Mesenchymal stem cell (in vitro differentiated cells and primary cell): ENCODE measurements at regions not wholly inside any gene's neighbourhood (a gene's known extent, or its start where the extent isn't known, plus 50 kb on each side); places are given as distances from the start of the nearest gene placed in this dataset.
"Not testable (repeated sequence)": the region's sequence is repeated elsewhere in the genome, so short reads cannot be mapped to it uniquely, and the experiment has no call there.

Source experiments
- DNase-seq: peaks from one replicate; pipeline ENCODE4 v3.0.0-alpha.2; 2013
- H2AFZ ChIP-seq: one replicate; pipeline ENCODE4 v1.6.1; 2013; ENCODE audit warnings: low read depth, mild to moderate bottlenecking, control low read depth, inconsistent platforms, low read length, moderate library complexity
- H2AK5ac ChIP-seq: 2 replicates; pipeline ENCODE4 v1.6.1; 2013; ENCODE audit warnings: low read length, moderate library complexity, mild to moderate bottlenecking, inconsistent platforms; ENCODE audit not compliant: severe bottlenecking
- H2BK120ac ChIP-seq: one replicate; pipeline ENCODE4 v1.6.1; 2013; ENCODE audit warnings: low read depth, mild to moderate bottlenecking, inconsistent platforms, low read length, moderate library complexity
- H2BK12ac ChIP-seq, 2 experiments: one replicate each; pipeline ENCODE4 v1.6.1; 2013; ENCODE audit warnings: inconsistent platforms in 2 of 2, low read length in 2 of 2, mild to moderate bottlenecking in 2 of 2, moderate library complexity in 2 of 2, control low read depth in 1 of 2
- H2BK15ac ChIP-seq: one replicate; pipeline ENCODE4 v1.6.1; 2013; ENCODE audit warnings: mild to moderate bottlenecking, low read depth, inconsistent platforms; ENCODE audit not compliant: poor library complexity, severe bottlenecking
- H2BK5ac ChIP-seq: 2 replicates; pipeline ENCODE4 v1.6.1; 2013; ENCODE audit warnings: low read depth, mild to moderate bottlenecking, low read length, control low read depth, inconsistent platforms; ENCODE audit not compliant: poor library complexity, severe bottlenecking
- H3K14ac ChIP-seq, 2 experiments: one replicate each; pipeline ENCODE4 v1.6.1; 2013; ENCODE audit warnings: inconsistent platforms in 2 of 2, low read length in 2 of 2, control low read depth in 1 of 2, mild to moderate bottlenecking in 1 of 2, moderate library complexity in 1 of 2
- H3K18ac ChIP-seq, 2 experiments: one replicate each; pipeline ENCODE4 v1.6.1; 2013; ENCODE audit warnings: inconsistent platforms in 2 of 2, low read length in 2 of 2, control low read depth in 1 of 2, low read depth in 1 of 2, mild to moderate bottlenecking in 1 of 2
- H3K23ac ChIP-seq, 2 experiments: one replicate each; pipeline ENCODE4 v1.6.1; 2013; ENCODE audit warnings: inconsistent platforms in 2 of 2, low read length in 2 of 2, mild to moderate bottlenecking in 2 of 2, moderate library complexity in 2 of 2, control low read depth in 1 of 2
- H3K27ac ChIP-seq: 2 replicates; pipeline ENCODE4 v1.5.1; 2013; ENCODE audit warnings: mild to moderate bottlenecking, moderate library complexity, low read length, control low read depth, inconsistent platforms; ENCODE audit not compliant: poor library complexity, severe bottlenecking
- H3K27me3 ChIP-seq, 2 experiments: 2 replicates each; pipeline versions ENCODE4 v1.6.1 to v1.7.0; 2013; ENCODE audit warnings: low read length in 2 of 2, mild to moderate bottlenecking in 2 of 2, moderate library complexity in 2 of 2, control low read depth in 1 of 2, inconsistent platforms in 1 of 2; ENCODE audit not compliant: control insufficient read depth in 1 of 2, insufficient read depth in 1 of 2
- H3K36me3 ChIP-seq, 2 experiments: 2 replicates each; pipeline versions ENCODE4 v1.6.1 to v1.7.0; 2013; ENCODE audit warnings: low read length in 2 of 2, control low read depth in 1 of 2, inconsistent platforms in 1 of 2, low read depth in 1 of 2, mild to moderate bottlenecking in 1 of 2; ENCODE audit not compliant: insufficient read depth in 2 of 2, control insufficient read depth in 1 of 2
- H3K4ac ChIP-seq, 2 experiments: one replicate each; pipeline ENCODE4 v1.6.1; 2013; ENCODE audit warnings: inconsistent platforms in 2 of 2, low read length in 2 of 2, mild to moderate bottlenecking in 2 of 2, moderate library complexity in 2 of 2, control low read depth in 1 of 2, low read depth in 1 of 2
- H3K4me1 ChIP-seq: 2 replicates; pipeline ENCODE4 v1.6.1; 2013; ENCODE audit warnings: low read depth, low read length, control low read depth; ENCODE audit not compliant: control insufficient read depth, insufficient read depth
- H3K4me2 ChIP-seq: 2 replicates; pipeline ENCODE4 v1.6.1; 2013; ENCODE audit warnings: low read length, mild to moderate bottlenecking, inconsistent platforms; ENCODE audit not compliant: poor library complexity, severe bottlenecking
- H3K4me3 ChIP-seq, 2 experiments: 2 replicates each; pipeline versions ENCODE4 v1.5.1 to v1.7.0; 2013; ENCODE audit warnings: low read length in 2 of 2, mild to moderate bottlenecking in 2 of 2, control low read depth in 1 of 2, low read depth in 1 of 2; ENCODE audit not compliant: insufficient read depth in 1 of 2
- H3K79me1 ChIP-seq: replicated peaks from 2 replicates; pipeline ENCODE4 v1.6.1; 2013; ENCODE audit warnings: mild to moderate bottlenecking, control low read depth, low read length, inconsistent platforms; ENCODE audit not compliant: poor library complexity, severe bottlenecking
- H3K9ac ChIP-seq: 2 replicates; pipeline ENCODE4 v1.7.0; 2013; ENCODE audit warnings: mild to moderate bottlenecking, low read length, moderate library complexity
- H3K9me3 ChIP-seq: 2 replicates; pipeline ENCODE4 v1.7.0; 2013; ENCODE audit warnings: mild to moderate bottlenecking, low read length; ENCODE audit not compliant: control insufficient read depth
- H4K8ac ChIP-seq: one replicate; pipeline ENCODE4 v1.6.1; 2013; ENCODE audit warnings: inconsistent platforms, mild to moderate bottlenecking, low read length, moderate library complexity
- H4K91ac ChIP-seq: one replicate; pipeline ENCODE4 v1.6.1; 2013; ENCODE audit warnings: mild to moderate bottlenecking, low read length, inconsistent platforms
- WGBS: methylation state at CpG from one replicate; pipeline ENCODE4 v1.1.7; 2013; ENCODE audit warnings: mixed read lengths; 5-methylcytosine and 5-hydroxymethylcytosine counted together

- H4K91ac ChIP-seq, H2AFZ ChIP-seq, H2BK5ac ChIP-seq, H3K4me1 ChIP-seq, H2AK5ac ChIP-seq, H3K27ac ChIP-seq, H3K4me3 ChIP-seq, H3K14ac ChIP-seq, DNase-seq, H2BK120ac ChIP-seq, H3K4me2 ChIP-seq, H3K9me3 ChIP-seq, H4K8ac ChIP-seq, H3K18ac ChIP-seq, H3K27me3 ChIP-seq, H3K23ac ChIP-seq, H3K36me3 ChIP-seq, H3K79me1 ChIP-seq, H3K4ac ChIP-seq, H2BK12ac ChIP-seq, H2BK15ac ChIP-seq, H3K9ac ChIP-seq: not testable (repeated sequence)
- no CpG with 5 or more reads among the region's 1 CpG for WGBS
Measured at GRCh38 chr2:89245478-89245877, 554.0 kb downstream of the RPIA start.

- not testable (repeated sequence) for H3K4me1 ChIP-seq, H3K23ac ChIP-seq, H2BK120ac ChIP-seq, H2AK5ac ChIP-seq, H3K14ac ChIP-seq, H4K91ac ChIP-seq, DNase-seq, H3K79me1 ChIP-seq, H3K4me3 ChIP-seq, H3K27me3 ChIP-seq, H2BK5ac ChIP-seq, H3K4me2 ChIP-seq, H3K18ac ChIP-seq, H2BK12ac ChIP-seq, H3K9me3 ChIP-seq, H3K4ac ChIP-seq, H2AFZ ChIP-seq, H4K8ac ChIP-seq, H3K27ac ChIP-seq, H2BK15ac ChIP-seq, H3K9ac ChIP-seq, H3K36me3 ChIP-seq
- 70% methylated on average over 1 of the region's 4 CpGs for WGBS
Measured at GRCh38 chr2:89246027-89246426, 554.6 kb downstream of the RPIA start.

- not testable (repeated sequence) for DNase-seq
Measured at GRCh38 chr2:89246620-89247019, 555.1 kb downstream of the RPIA start.

GRCh38 chr2:89255013-89255412 is 563.5 kb downstream of the RPIA start:
- H3K9ac ChIP-seq, H3K23ac ChIP-seq, H3K4me3 ChIP-seq, H3K27ac ChIP-seq, H2BK15ac ChIP-seq, H3K27me3 ChIP-seq, H3K14ac ChIP-seq, H2AK5ac ChIP-seq, H3K4ac ChIP-seq, H2BK120ac ChIP-seq, H3K36me3 ChIP-seq, H2AFZ ChIP-seq, H3K9me3 ChIP-seq, H2BK12ac ChIP-seq, H4K8ac ChIP-seq, H4K91ac ChIP-seq, H3K4me1 ChIP-seq, H3K4me2 ChIP-seq, H2BK5ac ChIP-seq, DNase-seq, H3K18ac ChIP-seq, H3K79me1 ChIP-seq: not testable (repeated sequence)
- 68% methylated on average over 2 of the region's 3 CpGs for WGBS

More at GRCh38 chr2:89246620-89247019, 555.1 kb downstream of the RPIA start:
- H3K18ac ChIP-seq, H3K4ac ChIP-seq, H3K9ac ChIP-seq, H4K8ac ChIP-seq, H3K4me2 ChIP-seq, H3K36me3 ChIP-seq, H2BK5ac ChIP-seq, H3K23ac ChIP-seq, H2BK120ac ChIP-seq, H2AFZ ChIP-seq, H2AK5ac ChIP-seq, H3K14ac ChIP-seq, H3K79me1 ChIP-seq, H3K27ac ChIP-seq, H2BK12ac ChIP-seq, H3K27me3 ChIP-seq, H4K91ac ChIP-seq, H2BK15ac ChIP-seq, H3K4me3 ChIP-seq, H3K9me3 ChIP-seq, H3K4me1 ChIP-seq: not testable (repeated sequence)
- 77% methylated on average over 1 of the region's 2 CpGs for WGBS
